Neuronal stem cell (in vitro differentiated cells): ENCODE measurements at regions not wholly inside any gene's neighbourhood (a gene's known extent, or its start where the extent isn't known, plus 50 kb on each side); places are given as distances from the start of the nearest gene placed in this dataset.

ENCODE experiments used
- DNase-seq: peaks from one replicate; pipeline ENCODE4 v3.0.0-alpha.2; 2013; ENCODE audit warnings: low spot score
- H2AFZ ChIP-seq: one replicate; pipeline ENCODE4 v1.6.1; 2013; ENCODE audit warnings: mild to moderate bottlenecking, low read length, inconsistent platforms
- H2AK5ac ChIP-seq: 2 replicates; pipeline ENCODE4 v1.6.1; 2013; ENCODE audit warnings: low read depth, mild to moderate bottlenecking, inconsistent platforms, low read length, moderate library complexity, mixed read lengths
- H2BK120ac ChIP-seq: 2 replicates; pipeline ENCODE4 v1.6.1; 2013; ENCODE audit warnings: low read depth, mild to moderate bottlenecking, inconsistent platforms, low read length, moderate library complexity, mixed read lengths
- H2BK12ac ChIP-seq: one replicate; pipeline ENCODE4 v1.6.1; 2013; ENCODE audit warnings: low read length, inconsistent platforms
- H2BK15ac ChIP-seq: 2 replicates; pipeline ENCODE4 v1.6.1; 2013; ENCODE audit warnings: mild to moderate bottlenecking, low read length, inconsistent platforms, mixed read lengths
- H2BK5ac ChIP-seq: one replicate; pipeline ENCODE4 v1.6.1; 2013; ENCODE audit warnings: inconsistent platforms, mild to moderate bottlenecking, low read length, moderate library complexity
- H3K14ac ChIP-seq: one replicate; pipeline ENCODE4 v1.6.1; 2013; ENCODE audit warnings: low read length, inconsistent platforms
- H3K18ac ChIP-seq: 2 replicates; pipeline ENCODE4 v1.6.1; 2013; ENCODE audit warnings: low read length, inconsistent platforms
- H3K23ac ChIP-seq: 2 replicates; pipeline ENCODE4 v1.6.1; 2013; ENCODE audit warnings: low read depth, mild to moderate bottlenecking, mixed read lengths, low read length, inconsistent platforms; ENCODE audit not compliant: poor library complexity
- H3K27ac ChIP-seq: replicated peaks from 3 replicates; pipeline ENCODE4 v1.5.1; 2013; ENCODE audit warnings: low read length, inconsistent platforms
- H3K27me3 ChIP-seq, 3 experiments: 2 replicates each; pipeline ENCODE4 v1.6.1; 2013; ENCODE audit warnings: low read length in 3 of 3, mild to moderate bottlenecking in 2 of 3, inconsistent platforms in 1 of 3, low read depth in 1 of 3, mixed read lengths in 1 of 3, moderate library complexity in 1 of 3; ENCODE audit not compliant: control insufficient read depth in 3 of 3, insufficient read depth in 3 of 3
- H3K36me3 ChIP-seq, 2 donors: replicated peaks in 1 of 2; 2 replicates each; pipeline ENCODE4 v1.6.1; 2013; ENCODE audit warnings: low read length in 2 of 2; ENCODE audit not compliant: control insufficient read depth in 2 of 2, insufficient read depth in 2 of 2
- H3K4ac ChIP-seq: 2 replicates; pipeline ENCODE4 v1.6.1; 2013; ENCODE audit warnings: inconsistent platforms, mild to moderate bottlenecking, low read length, moderate library complexity
- H3K4me1 ChIP-seq, 2 donors: 1 replicate in 1 of 2; 2 replicates in 1 of 2; pipeline ENCODE4 v1.6.1; 2013; ENCODE audit warnings: low read length in 2 of 2, low read depth in 1 of 2; ENCODE audit not compliant: control insufficient read depth in 2 of 2, insufficient read depth in 1 of 2
- H3K4me2 ChIP-seq: one replicate; pipeline ENCODE4 v1.6.1; 2013; ENCODE audit warnings: mild to moderate bottlenecking, low read length, inconsistent platforms; ENCODE audit not compliant: insufficient read depth, poor library complexity, severe bottlenecking
- H3K4me3 ChIP-seq, 2 donors: 2 replicates each; pipeline ENCODE4 v1.5.1; 2013; ENCODE audit warnings: low read length in 2 of 2, mild to moderate bottlenecking in 2 of 2, inconsistent platforms in 1 of 2, moderate library complexity in 1 of 2
- H3K79me1 ChIP-seq: one replicate; pipeline ENCODE4 v1.6.1; 2013; ENCODE audit warnings: low read depth, mild to moderate bottlenecking, inconsistent platforms, low read length, moderate library complexity
- H3K9ac ChIP-seq: one replicate; pipeline ENCODE4 v1.6.1; 2013; ENCODE audit warnings: mild to moderate bottlenecking, low read depth, low read length, inconsistent platforms; ENCODE audit not compliant: poor library complexity
- H3K9me3 ChIP-seq, 2 donors: replicated peaks in 1 of 2; 2 replicates each; pipeline versions ENCODE3 to v1.6.1; 2013; ENCODE audit warnings: low read length in 2 of 2, mild to moderate bottlenecking in 2 of 2, inconsistent platforms in 1 of 2, low read depth in 1 of 2, mixed read lengths in 1 of 2, moderate library complexity in 1 of 2; ENCODE audit not compliant: control insufficient read depth in 2 of 2, insufficient read depth in 1 of 2
- H4K8ac ChIP-seq: one replicate; pipeline ENCODE4 v1.6.1; 2013; ENCODE audit warnings: low read depth, mild to moderate bottlenecking, inconsistent platforms, low read length, moderate library complexity
- H4K91ac ChIP-seq: one replicate; pipeline ENCODE4 v1.6.1; 2013; ENCODE audit warnings: low read length, low read depth, mild to moderate bottlenecking, inconsistent platforms; ENCODE audit not compliant: poor library complexity
- WGBS, 2 donors: extraction: QIAGEN DNeasy Blood & Tissue Kit; methylation state at CpG; one replicate each; pipeline ENCODE4 v1.1.7; 2013; ENCODE audit warnings: missing lambda C conversion rate in 2 of 2, mixed read lengths in 1 of 2; ENCODE audit not compliant: insufficient read length in 2 of 2, insufficient replicate concordance in 1 of 2; ENCODE audit errors: extremely low coverage in 2 of 2; 5-methylcytosine and 5-hydroxymethylcytosine counted together

DNA sequence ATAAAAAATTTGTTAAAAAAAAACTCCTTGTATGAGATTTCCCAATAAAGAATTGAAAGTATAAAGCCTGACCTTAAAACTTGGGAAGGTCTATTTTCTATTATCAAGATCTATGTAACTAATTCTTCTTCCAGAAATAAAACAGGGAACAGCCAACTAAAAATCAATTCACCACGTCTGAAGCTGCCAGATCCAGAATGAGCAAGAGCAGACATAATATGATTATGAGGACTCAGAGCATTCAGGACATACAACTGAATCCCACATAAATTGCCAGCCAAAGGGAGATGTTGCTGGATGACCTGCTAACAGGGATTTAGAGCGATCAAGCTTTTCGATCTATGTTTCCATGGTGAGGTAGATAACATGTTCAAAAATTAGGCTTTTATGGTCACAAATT is 1151.3 kb upstream of the CADM2 start:
- no peak overlapping the region for H4K91ac ChIP-seq
- H3K27ac ChIP-seq: no peak overlapping the region
- H2BK5ac ChIP-seq: no peak overlapping the region
- no peak overlapping the region for H3K4ac ChIP-seq
- H3K36me3 ChIP-seq: no peaks in the 10 kb centered on the region
- H2AFZ ChIP-seq: no peak overlapping the region
- DNase-seq: no peak
- H2BK12ac ChIP-seq: no peak overlapping the region
- H2BK120ac ChIP-seq: no peak overlapping the region
- H2BK15ac ChIP-seq: no peak overlapping the region
- no peak overlapping the region for H3K9ac ChIP-seq
- no CpG with 5 or more reads among the region's 3 CpGs for WGBS, 2 donors
- no peak overlapping the region for H3K18ac ChIP-seq
- H3K79me1 ChIP-seq: no peaks in the 10 kb centered on the region
- H3K4me2 ChIP-seq: no peak overlapping the region
- H3K23ac ChIP-seq: no peak overlapping the region
- no peak overlapping the region for H4K8ac ChIP-seq
- H3K27me3 ChIP-seq: no peaks in the 10 kb centered on the region
- H3K9me3 ChIP-seq: no peaks in the 10 kb centered on the region
- no peak overlapping the region for H3K14ac ChIP-seq
- H3K4me3 ChIP-seq: no peak overlapping the region
- H2AK5ac ChIP-seq: no peak overlapping the region
- H3K4me1 ChIP-seq: no peaks in the 10 kb centered on the region

DNA sequence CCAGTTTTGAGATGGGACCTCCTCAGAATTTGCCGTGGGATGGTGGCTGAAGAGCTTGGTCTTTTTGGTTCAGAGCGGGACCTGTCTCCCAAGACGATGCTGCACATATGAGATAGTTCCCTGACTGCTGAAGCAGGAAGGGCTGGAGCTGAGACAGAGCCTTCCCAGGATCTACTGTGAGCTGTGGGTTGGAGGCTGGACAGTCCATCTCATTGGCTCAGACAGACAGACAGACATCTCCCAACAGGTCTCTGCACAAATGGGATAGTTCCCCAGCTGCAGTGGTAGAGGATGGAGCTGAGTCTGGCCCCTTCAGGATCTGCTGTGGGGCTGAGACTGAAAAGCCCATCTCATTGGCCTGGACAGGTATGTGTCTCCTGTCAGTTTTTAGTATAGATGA is 1145.6 kb upstream of the CADM2 start:
- H2BK5ac ChIP-seq: no peak overlapping the region
- no peak for DNase-seq
- H3K14ac ChIP-seq: no peak overlapping the region
- no peak overlapping the region for H4K91ac ChIP-seq
- H2AK5ac ChIP-seq: no peak overlapping the region
- no peak overlapping the region for H3K27ac ChIP-seq
- H3K4ac ChIP-seq: no peak overlapping the region
- H3K9ac ChIP-seq: no peak overlapping the region
- H2BK12ac ChIP-seq: no peak overlapping the region
- no peak overlapping the region for H4K8ac ChIP-seq
- no peak overlapping the region for H3K18ac ChIP-seq
- H3K23ac ChIP-seq: no peak overlapping the region
- H3K4me3 ChIP-seq: no peak overlapping the region
- no peak overlapping the region for H3K4me2 ChIP-seq
- H2AFZ ChIP-seq: peak overlapping the region; percentile 31
- no peaks in the 10 kb centered on the region for H3K4me1 ChIP-seq
- H3K27me3 ChIP-seq: no peaks in the 10 kb centered on the region
- H3K79me1 ChIP-seq: no peaks in the 10 kb centered on the region
- no CpG with 5 or more reads among the region's 3 CpGs for WGBS, 2 donors
- peaks cover 0 to 2% of the 10 kb centered on the region in 2 donors for H3K9me3 ChIP-seq
- H3K36me3 ChIP-seq: no peaks in the 10 kb centered on the region
- no peak overlapping the region for H2BK120ac ChIP-seq
- no peak overlapping the region for H2BK15ac ChIP-seq

DNA sequence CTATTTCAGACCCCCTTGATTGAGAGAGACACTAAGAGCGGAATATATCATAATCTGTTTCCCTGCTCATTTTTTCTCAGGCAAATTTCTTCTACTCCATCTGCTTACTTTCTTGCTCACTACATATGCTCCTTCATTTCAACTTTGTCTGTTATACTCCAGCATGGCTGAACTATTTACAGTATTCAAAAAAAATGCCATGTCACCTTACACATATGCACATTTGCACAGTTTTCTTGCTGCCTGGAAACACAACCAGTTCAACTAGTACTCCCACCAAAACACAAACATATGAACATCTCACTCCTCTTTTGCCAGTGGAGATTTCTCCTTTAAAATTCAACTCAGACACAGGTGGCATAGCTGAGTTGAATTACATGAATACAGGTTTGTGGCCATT is 1142.1 kb upstream of the CADM2 start:
- no CpG with 5 or more reads among the region's 1 CpG for WGBS, 2 donors
- H2BK12ac ChIP-seq: no peak overlapping the region
- no peak overlapping the region for H3K4ac ChIP-seq
- H3K4me1 ChIP-seq: no peaks in the 10 kb centered on the region
- H2BK120ac ChIP-seq: no peak overlapping the region
- no peak overlapping the region for H2BK5ac ChIP-seq
- H3K27ac ChIP-seq: no peak overlapping the region
- H3K79me1 ChIP-seq: no peaks in the 10 kb centered on the region
- no peak overlapping the region for H2AK5ac ChIP-seq
- H3K9me3 ChIP-seq: peaks cover 0 to 2% of the 10 kb centered on the region in 2 donors
- no peak overlapping the region for H4K91ac ChIP-seq
- H3K9ac ChIP-seq: no peak overlapping the region
- H3K23ac ChIP-seq: no peak overlapping the region
- H3K18ac ChIP-seq: no peak overlapping the region
- no peak overlapping the region for H2BK15ac ChIP-seq
- H3K4me3 ChIP-seq: no peak overlapping the region
- no peak overlapping the region for H4K8ac ChIP-seq
- H3K14ac ChIP-seq: no peak overlapping the region
- H2AFZ ChIP-seq: no peak overlapping the region
- H3K36me3 ChIP-seq: no peaks in the 10 kb centered on the region
- no peak overlapping the region for H3K4me2 ChIP-seq
- H3K27me3 ChIP-seq: no peaks in the 10 kb centered on the region
- no peak for DNase-seq

DNA sequence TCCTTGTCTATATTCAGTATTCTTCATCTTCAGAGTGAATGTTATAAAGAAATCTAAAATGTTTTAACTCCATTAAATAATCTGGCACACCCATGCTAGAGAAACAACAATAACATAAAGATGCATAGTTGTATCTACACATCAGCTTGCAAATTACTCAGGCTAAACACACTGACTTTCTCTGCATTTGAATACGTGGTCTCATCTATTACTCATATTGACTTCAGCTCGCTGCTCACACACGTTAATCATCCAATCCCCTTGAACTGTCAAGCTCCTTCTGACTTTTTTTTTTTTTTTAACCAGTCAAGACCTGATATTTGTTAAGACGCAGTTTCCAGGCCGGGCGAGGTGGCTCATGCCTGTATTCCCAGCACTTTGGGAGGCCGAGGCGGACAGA is 1137.3 kb upstream of the CADM2 start:
- no peak overlapping the region for H2BK12ac ChIP-seq
- no peak overlapping the region for H3K9ac ChIP-seq
- no peak overlapping the region for H4K8ac ChIP-seq
- no peak overlapping the region for H3K18ac ChIP-seq
- H2AFZ ChIP-seq: no peak overlapping the region
- no peak overlapping the region for H4K91ac ChIP-seq
- H3K4ac ChIP-seq: no peak overlapping the region
- no peak overlapping the region for H3K23ac ChIP-seq
- H3K14ac ChIP-seq: no peak overlapping the region
- H3K79me1 ChIP-seq: no peaks in the 10 kb centered on the region
- H3K36me3 ChIP-seq: no peaks in the 10 kb centered on the region
- no peak overlapping the region for H2BK15ac ChIP-seq
- no peaks in the 10 kb centered on the region for H3K9me3 ChIP-seq
- H3K27ac ChIP-seq: no peak overlapping the region
- no peaks in the 10 kb centered on the region for H3K4me1 ChIP-seq
- no peak overlapping the region for H3K4me2 ChIP-seq
- H2BK120ac ChIP-seq: no peak overlapping the region
- DNase-seq: no peak
- no peak overlapping the region for H2AK5ac ChIP-seq
- H3K27me3 ChIP-seq: no peaks in the 10 kb centered on the region
- WGBS, 2 donors: no CpG with 5 or more reads among the region's 8 CpGs
- no peak overlapping the region for H2BK5ac ChIP-seq
- no peak overlapping the region for H3K4me3 ChIP-seq
